ENCODE measurements at regions not wholly inside any gene's neighbourhood (a gene's known extent, or its start where the extent isn't known, plus 50 kb on each side); places are given as distances from the start of the nearest gene placed in this dataset.

DNA sequence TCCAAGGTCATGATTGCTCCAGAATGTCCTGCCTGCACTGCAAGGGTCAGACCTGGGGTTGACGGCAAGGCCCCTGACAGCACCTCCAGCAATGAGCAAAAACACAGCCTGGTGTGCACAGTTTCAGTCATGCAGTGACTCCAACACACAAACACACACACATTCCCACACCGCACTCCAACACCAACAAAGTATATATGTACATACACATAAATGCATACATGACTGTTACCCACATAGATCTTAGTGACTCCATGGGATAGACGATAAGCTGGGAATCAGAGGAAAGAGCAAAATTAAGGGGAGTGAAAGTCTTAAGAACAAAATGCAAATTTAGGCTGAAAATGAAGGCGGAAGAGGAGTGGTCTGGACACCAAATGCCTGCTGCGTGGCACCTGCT, 112.7 kb upstream of the TEKT4 start:
- no peak for TF ChIP-seq JUN (IDR thresholded peaks at IDR 0.05; ENCODE audit: borderline replicate concordance, insufficient read depth, insufficient read length, low read depth)
- TF ChIP-seq, protein P1, sequence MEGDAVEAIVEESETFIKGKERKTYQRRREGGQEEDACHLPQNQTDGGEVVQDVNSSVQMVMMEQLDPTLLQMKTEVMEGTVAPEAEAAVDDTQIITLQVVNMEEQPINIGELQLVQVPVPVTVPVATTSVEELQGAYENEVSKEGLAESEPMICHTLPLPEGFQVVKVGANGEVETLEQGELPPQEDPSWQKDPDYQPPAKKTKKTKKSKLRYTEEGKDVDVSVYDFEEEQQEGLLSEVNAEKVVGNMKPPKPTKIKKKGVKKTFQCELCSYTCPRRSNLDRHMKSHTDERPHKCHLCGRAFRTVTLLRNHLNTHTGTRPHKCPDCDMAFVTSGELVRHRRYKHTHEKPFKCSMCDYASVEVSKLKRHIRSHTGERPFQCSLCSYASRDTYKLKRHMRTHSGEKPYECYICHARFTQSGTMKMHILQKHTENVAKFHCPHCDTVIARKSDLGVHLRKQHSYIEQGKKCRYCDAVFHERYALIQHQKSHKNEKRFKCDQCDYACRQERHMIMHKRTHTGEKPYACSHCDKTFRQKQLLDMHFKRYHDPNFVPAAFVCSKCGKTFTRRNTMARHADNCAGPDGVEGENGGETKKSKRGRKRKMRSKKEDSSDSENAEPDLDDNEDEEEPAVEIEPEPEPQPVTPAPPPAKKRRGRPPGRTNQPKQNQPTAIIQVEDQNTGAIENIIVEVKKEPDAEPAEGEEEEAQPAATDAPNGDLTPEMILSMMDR (IDR thresholded peaks at IDR 0.05; ENCODE audit: extremely low read depth in 1 of 2, insufficient read depth in 1 of 2, low read depth in 1 of 2, low read length in 2 of 2): no peak
- no peak for TF ChIP-seq POLR2A (IDR thresholded peaks at IDR 0.05; ENCODE audit: low read depth, low read length)
- TF ChIP-seq, protein P2, sequence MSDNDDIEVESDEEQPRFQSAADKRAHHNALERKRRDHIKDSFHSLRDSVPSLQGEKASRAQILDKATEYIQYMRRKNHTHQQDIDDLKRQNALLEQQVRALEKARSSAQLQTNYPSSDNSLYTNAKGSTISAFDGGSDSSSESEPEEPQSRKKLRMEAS (IDR thresholded peaks at IDR 0.05; ENCODE audit: insufficient read depth, insufficient read length): no peak
- TF ChIP-seq EZH2 (IDR thresholded peaks at IDR 0.05; ENCODE audit: borderline replicate concordance, low read depth, low read length, severe bottlenecking): no peak
- TF ChIP-seq GATA2 (IDR thresholded peaks at IDR 0.05; ENCODE audit: insufficient read depth, insufficient read length, low read depth, low read length): no peak
- TF ChIP-seq POLR2AphosphoS5 (IDR thresholded peaks at IDR 0.05; ENCODE audit: insufficient read depth, low read depth, low read length): no peak
- no peak for TF ChIP-seq FOS (IDR thresholded peaks at IDR 0.05; ENCODE audit: borderline replicate concordance, insufficient read depth, low read length)

Measured in endothelial cell of umbilical vein (primary cell).